Right lobe of liver (tissue), 4 donors: ENCODE measurements at regions not wholly inside any gene's neighbourhood (a gene's known extent, or its start where the extent isn't known, plus 50 kb on each side); places are given as distances from the start of the nearest gene placed in this dataset.

Experiments
- CTCF ChIP-seq, 4 donors: fragments of 200-600 bp in 3 of 4; fragments of 450-650 bp in 1 of 4; IDR thresholded peaks; one replicate each; pipeline versions ENCODE4 v1.5.1 to v1.8.0; 2016 to 2022; ENCODE audit warnings: antibody characterized with exemption in 4 of 4, mild to moderate bottlenecking in 2 of 4
- POLR2A ChIP-seq: fragments of 450-650 bp; IDR thresholded peaks from one replicate; pipeline ENCODE4 v1.6.1; 2017; ENCODE audit warnings: antibody characterized with exemption, mild to moderate bottlenecking
- donor health status: DM: no; HTN: no; CAD: no.
- donor health status: DM: no; HTN: no; CAD: no.
- donor health status: DM: no; HTN: yes; CAD: no.

DNA sequence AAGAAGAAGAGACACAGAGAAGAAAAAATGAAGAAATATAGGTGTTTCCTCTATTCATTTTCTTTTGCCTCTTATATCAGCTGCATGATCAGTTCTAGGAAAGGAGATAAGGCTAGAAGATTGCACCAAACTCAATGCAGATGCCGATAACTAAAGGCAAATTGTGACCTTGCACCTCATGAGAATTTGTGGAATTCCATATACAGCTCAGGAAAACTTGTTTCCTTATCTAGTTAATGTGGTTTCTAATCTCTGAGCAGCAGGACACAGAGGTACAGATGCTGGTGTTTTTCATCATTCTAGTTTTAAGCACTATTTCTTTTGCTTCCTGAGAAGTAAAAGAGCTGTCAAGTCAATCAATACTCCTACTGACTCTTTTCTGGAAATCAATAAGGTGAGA lies 104.6 kb upstream of the NWD2 start:
- TF ChIP-seq CTCF (IDR thresholded peaks at IDR 0.05), result no peak
- TF ChIP-seq POLR2A, result no peak
